Stimulated activated effector memory CD8-positive, alpha-beta T cell treated with anti-CD3 and anti-CD28 coated beads, Interleukin-12 subunit alpha, Interleukin-12 subunit beta, amount 100 ng/mL, for 72 hours (primary cell): ENCODE measurements at regions not wholly inside any gene's neighbourhood (a gene's known extent, or its start where the extent isn't known, plus 50 kb on each side); places are given as distances from the start of the nearest gene placed in this dataset.
"Not testable (repeated sequence)": the region's sequence is repeated elsewhere in the genome, so short reads cannot be mapped to it uniquely, and the experiment has no call there.

Experiments used
- ATAC-seq: fragments of 150-1000 bp; cut with Tn5 transposase; 2 replicates; pipeline ENCODE4 v1.10.0; 2021
- DNase-seq, 2 donors: peaks; one replicate each; pipeline ENCODE4 v3.0.0; 2021 to 2022; ENCODE audit warnings: low spot score in 2 of 2
- H3K27ac Mint-ChIP-seq: one replicate; pipeline ENCODE4 v1.8.0; 2022; ENCODE audit warnings: mild to moderate bottlenecking, mixed read lengths
- H3K36me3 Mint-ChIP-seq: one replicate; pipeline ENCODE4 v1.8.0; 2022; ENCODE audit warnings: mild to moderate bottlenecking, mixed read lengths
- H3K4me1 Mint-ChIP-seq: one replicate; pipeline ENCODE4 v1.8.0; 2022; ENCODE audit warnings: mixed read lengths
- H3K4me3 Mint-ChIP-seq: one replicate; pipeline ENCODE4 v1.8.0; 2022; ENCODE audit warnings: mild to moderate bottlenecking, mixed read lengths
- H3K9me3 Mint-ChIP-seq: one replicate; pipeline ENCODE4 v1.8.0; 2022; ENCODE audit warnings: mixed read lengths

DNA sequence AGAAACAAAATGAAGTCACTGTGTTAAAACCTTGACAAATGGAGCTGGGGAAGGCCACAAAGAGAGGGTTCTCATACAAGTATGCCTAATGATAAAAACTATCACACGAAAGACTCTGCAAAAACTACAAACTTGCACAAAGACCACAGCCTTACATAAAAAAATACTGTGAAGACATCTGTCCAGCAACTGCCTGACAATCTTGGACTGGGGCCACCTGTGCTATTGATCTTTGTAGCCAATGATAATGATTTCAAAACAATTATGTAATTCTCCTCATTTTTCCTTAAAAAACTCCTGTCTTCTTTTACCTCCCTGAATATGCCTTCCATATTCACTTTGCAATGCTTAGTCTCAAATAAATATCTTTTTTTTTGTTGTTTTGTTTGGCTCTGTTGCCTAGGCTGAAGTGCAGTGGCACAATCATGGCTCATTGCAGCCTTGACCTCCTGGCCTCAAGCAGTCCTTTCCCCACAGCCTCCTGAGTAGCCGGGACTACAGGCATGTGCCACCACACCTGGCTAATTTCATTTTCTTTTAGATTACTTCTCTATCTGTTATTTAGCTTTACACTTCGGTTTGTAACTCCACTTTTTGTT is 79.4 kb upstream of the RHOU start:
- ATAC-seq: no peak
- no peaks in the 10 kb centered on the region for H3K4me1 Mint-ChIP-seq

DNA sequence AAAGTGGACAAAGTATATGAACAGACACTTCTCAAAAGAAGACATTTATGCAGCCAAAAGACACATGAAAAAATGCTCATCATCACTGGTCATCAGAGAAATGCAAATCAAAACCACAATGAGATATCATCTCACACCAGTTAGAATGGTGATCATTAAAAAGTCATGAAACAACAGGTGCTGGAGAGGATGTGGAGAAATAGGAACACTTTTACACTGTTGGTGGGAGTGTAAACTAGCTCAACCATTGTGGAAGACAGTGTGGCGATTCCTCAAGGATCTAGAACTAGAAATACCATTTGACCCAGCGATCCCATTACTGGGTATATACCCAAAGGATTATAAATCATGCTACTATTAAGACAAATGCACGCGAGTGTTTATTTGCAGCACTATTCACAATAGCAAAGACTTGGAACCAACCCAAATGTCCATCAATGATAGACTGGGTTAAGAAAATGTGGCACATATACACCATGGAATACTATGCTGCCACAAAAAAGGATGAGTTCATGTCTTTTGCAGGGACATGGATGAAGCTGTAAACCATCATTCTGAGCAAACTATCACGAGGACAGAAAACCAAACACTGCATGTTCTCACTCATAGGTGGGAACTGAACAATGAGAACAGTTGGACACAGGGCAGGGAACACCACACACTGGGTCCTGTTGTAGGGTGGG is 73.1 kb upstream of the RHOU start:
- not testable (repeated sequence) for H3K4me3 Mint-ChIP-seq, H3K27ac Mint-ChIP-seq, H3K4me1 Mint-ChIP-seq, DNase-seq, H3K9me3 Mint-ChIP-seq, H3K36me3 Mint-ChIP-seq, ATAC-seq

More for the DNA sequence above, 79.4 kb upstream of the RHOU start:
- no peak overlapping the region for H3K4me3 Mint-ChIP-seq
- H3K36me3 Mint-ChIP-seq: no peaks in the 10 kb centered on the region
- H3K27ac Mint-ChIP-seq: no peak overlapping the region
- no peaks in the 10 kb centered on the region for H3K9me3 Mint-ChIP-seq
- DNase-seq: no peak

DNA sequence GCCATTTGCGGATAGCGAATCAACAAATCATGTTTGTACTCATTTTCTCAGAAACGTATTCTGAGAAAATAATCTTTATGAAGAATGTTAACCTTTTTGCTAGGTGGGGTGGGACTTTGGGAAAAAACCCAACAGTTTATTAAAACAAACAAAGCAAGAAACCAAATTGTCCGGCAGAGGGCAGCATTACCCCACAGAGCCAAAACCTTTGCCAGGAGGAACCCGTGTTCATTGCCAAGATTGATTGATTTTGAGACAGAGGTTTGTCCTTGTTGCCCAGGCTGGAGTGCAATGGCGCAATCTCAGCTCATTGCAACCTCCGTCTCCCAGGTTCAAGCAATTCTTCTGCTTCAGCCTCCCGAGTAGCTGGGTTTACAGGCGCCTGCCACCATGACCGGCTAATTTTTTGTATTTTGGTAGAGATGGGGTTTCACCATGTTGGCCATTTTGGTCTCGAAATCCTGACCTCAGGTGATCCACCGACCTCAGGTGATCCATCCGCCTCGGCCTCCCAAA is 70.8 kb upstream of the RHOU start:
- ATAC-seq: no peak
- no peak overlapping the region for H3K27ac Mint-ChIP-seq

DNA sequence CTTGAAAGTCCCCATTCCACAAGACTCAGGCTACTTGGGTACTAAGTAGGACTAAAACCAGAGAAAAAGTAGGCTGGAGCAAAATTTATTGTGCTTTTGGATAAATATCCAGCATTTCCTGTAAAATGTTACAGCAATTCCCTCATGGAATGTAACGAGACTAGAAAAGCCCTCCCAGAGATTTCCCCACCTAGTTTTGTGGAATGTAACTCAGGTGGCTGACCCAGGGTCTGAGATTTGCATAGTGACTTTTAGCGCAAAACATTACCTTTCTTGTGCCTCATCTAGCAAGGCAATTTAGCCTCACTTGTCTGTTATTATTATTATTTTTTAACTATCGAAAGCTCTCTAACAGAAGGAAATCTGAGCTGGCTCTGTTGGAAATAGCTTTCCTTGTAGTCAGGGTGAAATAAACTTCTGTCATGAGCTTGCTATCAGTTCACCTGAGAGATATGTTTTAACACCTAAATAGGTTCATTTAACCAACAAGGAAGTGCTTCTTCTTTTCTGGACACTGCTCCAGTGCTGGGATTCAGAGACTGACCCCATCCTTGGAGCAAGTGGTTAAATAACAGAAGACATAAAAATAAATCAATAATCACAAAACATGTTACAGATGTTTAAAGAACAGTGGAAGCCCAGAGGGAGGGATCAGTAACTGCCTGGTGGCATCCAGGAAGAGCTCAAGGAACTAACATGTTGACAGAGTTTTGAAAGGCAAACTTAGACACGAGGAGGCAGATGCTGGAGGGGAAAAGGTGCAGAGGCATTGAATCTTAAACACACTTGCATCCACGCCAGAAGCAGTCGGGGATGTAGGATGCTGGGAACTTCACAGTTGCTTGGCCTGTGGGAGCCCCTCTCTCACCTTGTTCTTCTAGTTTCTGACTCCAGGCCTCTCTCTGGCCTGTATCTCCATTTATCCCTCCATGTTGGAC is 68.3 kb upstream of the RHOU start:
- H3K9me3 Mint-ChIP-seq: no peaks in the 10 kb centered on the region
- H3K36me3 Mint-ChIP-seq: no peaks in the 10 kb centered on the region
- H3K4me3 Mint-ChIP-seq: no peak overlapping the region
- H3K4me1 Mint-ChIP-seq: no peaks in the 10 kb centered on the region
- ATAC-seq (no peak), DNase-seq (no peak)
- H3K27ac Mint-ChIP-seq: no peak overlapping the region

More for the DNA sequence above, 70.8 kb upstream of the RHOU start:
- Mint-ChIP-seq H3K36me3 (no peaks in the 10 kb centered on the region), H3K9me3 (no peaks in the 10 kb centered on the region), H3K4me1 (no peaks in the 10 kb centered on the region), H3K4me3 (no peak overlapping the region)
- DNase-seq: peak; percentile 65 to 83

DNA sequence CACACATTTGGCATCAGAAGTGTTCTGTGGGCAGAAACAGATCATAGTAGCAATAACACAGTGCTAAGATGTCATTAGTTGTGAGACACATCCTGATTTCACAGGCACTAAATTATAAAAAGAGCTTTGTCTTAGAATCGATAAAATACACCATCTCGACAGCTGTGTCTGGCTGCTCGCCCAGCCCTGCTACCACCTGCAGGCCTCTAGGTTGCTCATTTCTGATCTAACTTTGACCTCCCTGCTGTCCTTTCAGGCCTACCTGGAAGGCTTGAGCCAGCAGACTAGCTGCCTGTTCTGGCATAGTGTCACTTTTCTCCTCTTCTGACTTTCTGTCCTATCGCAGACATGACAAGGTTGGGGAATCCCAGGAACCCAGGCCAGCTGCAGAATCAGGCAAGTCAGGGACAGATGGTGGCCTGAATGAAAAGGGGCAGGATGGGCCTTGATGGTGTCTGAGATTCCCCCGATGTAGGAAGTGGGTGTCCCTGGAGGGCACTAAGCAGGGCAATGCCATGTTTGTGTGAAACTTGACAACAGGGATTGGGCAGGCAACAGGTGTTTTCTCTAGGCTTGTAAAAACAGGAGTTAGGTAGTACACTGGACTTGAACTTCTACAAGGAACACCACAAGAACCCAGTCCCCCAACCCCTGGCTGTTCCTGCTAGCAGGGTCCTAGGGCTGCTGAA is 66.6 kb upstream of the RHOU start:
- no peaks in the 10 kb centered on the region for H3K36me3 Mint-ChIP-seq
- no peak overlapping the region for H3K27ac Mint-ChIP-seq
- no peaks in the 10 kb centered on the region for H3K4me1 Mint-ChIP-seq
- H3K4me3 Mint-ChIP-seq: no peak overlapping the region
- no peaks in the 10 kb centered on the region for H3K9me3 Mint-ChIP-seq
- DNase-seq: no peak
- no peak for ATAC-seq

DNA sequence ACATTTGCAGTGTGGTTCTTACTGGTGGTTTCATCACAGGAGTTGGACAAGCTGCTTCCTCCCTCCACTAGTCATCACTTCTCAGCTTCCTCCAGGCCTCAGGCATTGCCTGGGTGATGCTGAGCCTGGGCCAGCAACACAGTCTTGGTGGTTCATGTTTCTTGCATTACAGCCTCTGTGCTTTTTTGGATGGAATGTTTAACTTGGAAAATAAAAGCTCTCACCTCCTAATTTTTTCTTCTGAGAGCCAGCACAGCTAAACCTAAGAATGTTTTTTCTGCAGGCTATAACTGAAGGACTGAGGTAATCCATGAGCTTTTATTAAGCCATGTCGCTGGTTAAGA is 66.1 kb upstream of the RHOU start:
- Mint-ChIP-seq H3K4me3 (no peak overlapping the region), H3K27ac (no peak overlapping the region), H3K9me3 (no peaks in the 10 kb centered on the region), H3K4me1 (no peaks in the 10 kb centered on the region), H3K36me3 (no peaks in the 10 kb centered on the region)
- no peak for DNase-seq
- no peak for ATAC-seq

DNA sequence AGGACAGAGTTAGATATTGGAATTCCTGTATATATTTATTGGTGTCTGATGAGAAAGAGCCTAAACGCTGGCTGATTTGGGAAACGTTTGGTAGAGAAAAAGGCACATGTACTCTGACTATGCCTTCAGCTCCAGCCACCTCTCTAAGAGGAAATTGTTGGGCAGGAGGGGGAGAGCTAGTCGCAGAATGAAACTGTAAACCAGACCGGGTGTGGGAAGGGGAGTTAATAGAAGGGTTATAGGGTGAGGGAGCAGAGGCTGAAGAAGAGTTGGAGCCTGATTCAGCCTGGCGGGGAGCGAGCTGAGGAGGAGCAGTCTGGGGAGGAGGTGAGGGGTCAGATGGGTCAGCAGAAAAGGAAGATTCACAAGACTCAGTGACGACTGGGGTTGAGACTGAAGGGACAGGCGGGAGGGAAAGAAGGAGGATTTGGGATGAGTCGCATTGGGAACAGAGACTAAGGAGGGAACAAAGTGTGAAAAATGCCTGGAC is 54.2 kb upstream of the RHOU start:
- H3K27ac Mint-ChIP-seq, H3K4me3 Mint-ChIP-seq, ATAC-seq, H3K36me3 Mint-ChIP-seq, H3K9me3 Mint-ChIP-seq, H3K4me1 Mint-ChIP-seq: not testable (repeated sequence)
- peak in 1 of 2 donors; percentile 36 for DNase-seq

DNA sequence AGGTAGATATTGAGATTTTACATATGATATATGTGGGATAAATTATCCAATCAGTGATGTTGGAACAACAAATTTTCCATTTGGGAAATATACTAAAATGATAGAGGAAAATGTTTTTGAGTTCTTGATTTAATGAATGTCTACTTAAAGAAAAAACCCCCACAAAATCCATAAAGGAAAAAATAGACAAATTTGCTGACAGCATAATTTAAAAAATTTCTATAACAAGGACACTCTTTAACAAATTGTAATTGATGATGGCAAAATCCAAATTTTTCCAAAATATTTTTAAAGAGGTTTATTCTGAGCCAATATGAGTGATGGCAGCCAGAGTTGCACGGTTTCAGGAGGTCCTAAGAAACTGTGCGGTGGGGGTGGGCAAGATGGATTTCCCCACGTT is 51.9 kb upstream of the RHOU start:
- Mint-ChIP-seq H3K4me3 (no peak overlapping the region), H3K4me1 (no peaks in the 10 kb centered on the region), H3K36me3 (no peaks in the 10 kb centered on the region), H3K27ac (no peak overlapping the region), H3K9me3 (no peaks in the 10 kb centered on the region)
- DNase-seq (no peak), ATAC-seq (no peak)

DNA sequence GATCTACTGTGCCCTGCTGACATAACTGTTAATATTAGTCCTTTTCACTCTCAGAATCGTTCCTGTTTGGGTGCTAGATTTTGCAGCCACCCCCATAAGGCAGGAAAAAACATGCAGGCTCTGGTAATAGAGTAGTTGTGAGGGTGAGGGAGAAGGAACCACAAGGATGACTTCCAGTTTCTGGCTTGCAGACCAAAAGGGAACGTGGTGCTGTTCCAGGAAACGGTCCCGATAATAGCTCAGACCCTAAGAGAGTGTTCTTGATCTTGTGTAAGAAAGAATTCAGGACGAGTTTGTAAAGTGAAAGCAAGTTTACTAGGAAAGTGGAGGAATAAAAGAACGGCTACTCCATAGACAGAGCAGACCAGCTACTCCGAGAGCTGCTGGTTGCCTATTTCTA is 50.7 kb upstream of the RHOU start:
- DNase-seq (no peak), ATAC-seq (no peak)
- no peaks in the 10 kb centered on the region for H3K9me3 Mint-ChIP-seq
- no peaks in the 10 kb centered on the region for H3K36me3 Mint-ChIP-seq
- H3K27ac Mint-ChIP-seq: no peak overlapping the region
- no peaks in the 10 kb centered on the region for H3K4me1 Mint-ChIP-seq
- no peak overlapping the region for H3K4me3 Mint-ChIP-seq

DNA sequence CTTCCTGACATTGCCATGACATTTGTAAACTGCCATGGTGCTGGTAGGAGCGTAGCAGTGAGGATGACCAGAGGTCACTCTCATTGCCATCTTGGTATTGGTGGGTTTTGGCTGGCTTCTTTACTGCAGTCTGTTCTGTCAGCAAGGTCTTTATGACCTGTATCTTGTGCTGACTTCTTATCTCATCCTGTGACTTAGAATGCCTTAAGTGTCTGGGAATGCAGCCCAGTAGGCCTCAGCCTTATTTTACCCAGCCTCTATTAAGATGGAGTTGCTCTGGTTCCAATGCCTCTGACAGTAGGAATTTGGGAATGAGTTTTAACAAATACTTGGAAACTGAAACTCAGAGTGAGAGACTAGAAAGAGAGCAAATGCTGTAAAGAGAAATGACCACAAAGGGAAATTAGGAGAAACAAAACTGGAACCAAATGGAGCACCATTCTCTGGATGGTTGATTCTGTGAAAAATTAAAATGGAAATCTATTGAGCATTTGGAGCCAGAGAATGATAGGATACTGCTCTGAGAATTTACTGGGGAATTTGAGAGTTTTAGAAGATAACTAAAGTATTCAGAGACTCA is 50.1 kb upstream of the RHOU start:
- Mint-ChIP-seq H3K4me3 (no peak overlapping the region), H3K4me1 (no peaks in the 10 kb centered on the region), H3K9me3 (no peaks in the 10 kb centered on the region), H3K27ac (no peak overlapping the region), H3K36me3 (no peaks in the 10 kb centered on the region)
- no peak for ATAC-seq
- DNase-seq: no peak
